Mammary epithelial cell (primary cell): ENCODE measurements at regions not wholly inside any gene's neighbourhood (a gene's known extent, or its start where the extent isn't known, plus 50 kb on each side); places are given as distances from the start of the nearest gene placed in this dataset.

Experiments used
- EZH2 ChIP-seq: IDR thresholded peaks from 2 replicates; pipeline ENCODE4 v1.6.1; 2012; ENCODE audit warnings: low read length, inconsistent platforms, borderline replicate concordance
- TF ChIP-seq, protein P1 (sequence below), 2 donors: IDR thresholded peaks in 1 of 2; conservative IDR thresholded peaks in 1 of 2; 2 replicates each; pipeline ENCODE4 v1.5.1; 2011 to 2012; ENCODE audit warnings: inconsistent platforms in 2 of 2, low read length in 2 of 2, mild to moderate bottlenecking in 2 of 2, control low read depth in 1 of 2, low read depth in 1 of 2; ENCODE audit not compliant: insufficient read depth in 1 of 2; ENCODE audit errors: extremely low read depth in 1 of 2

DNA sequence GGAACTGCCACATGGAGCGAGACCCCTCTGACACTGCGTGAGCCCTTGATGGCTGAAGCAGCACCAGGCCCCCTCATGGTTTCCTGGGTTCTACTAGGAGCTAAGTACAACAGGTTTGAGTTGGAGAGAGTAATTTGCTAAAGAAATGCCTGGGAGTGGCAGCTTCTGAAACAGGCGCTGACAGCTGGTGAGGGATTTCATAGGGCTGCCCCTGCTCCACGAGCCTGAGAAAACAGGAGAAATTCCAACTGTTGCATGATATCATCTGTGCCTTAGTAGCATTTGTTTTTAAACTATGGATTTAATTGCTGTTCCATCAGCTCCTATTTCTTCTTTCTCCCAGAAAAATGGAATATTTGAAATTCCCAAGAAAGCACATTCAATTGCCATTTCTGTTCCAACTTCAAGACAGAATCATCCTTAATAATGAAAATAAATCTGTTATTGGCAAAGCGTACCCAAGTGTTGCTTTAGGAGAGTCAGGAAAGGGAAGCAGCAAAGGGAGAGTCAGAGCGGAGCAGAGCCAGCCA, 78.8 kb upstream of the ANKFN1 start:
- TF ChIP-seq, protein P1, sequence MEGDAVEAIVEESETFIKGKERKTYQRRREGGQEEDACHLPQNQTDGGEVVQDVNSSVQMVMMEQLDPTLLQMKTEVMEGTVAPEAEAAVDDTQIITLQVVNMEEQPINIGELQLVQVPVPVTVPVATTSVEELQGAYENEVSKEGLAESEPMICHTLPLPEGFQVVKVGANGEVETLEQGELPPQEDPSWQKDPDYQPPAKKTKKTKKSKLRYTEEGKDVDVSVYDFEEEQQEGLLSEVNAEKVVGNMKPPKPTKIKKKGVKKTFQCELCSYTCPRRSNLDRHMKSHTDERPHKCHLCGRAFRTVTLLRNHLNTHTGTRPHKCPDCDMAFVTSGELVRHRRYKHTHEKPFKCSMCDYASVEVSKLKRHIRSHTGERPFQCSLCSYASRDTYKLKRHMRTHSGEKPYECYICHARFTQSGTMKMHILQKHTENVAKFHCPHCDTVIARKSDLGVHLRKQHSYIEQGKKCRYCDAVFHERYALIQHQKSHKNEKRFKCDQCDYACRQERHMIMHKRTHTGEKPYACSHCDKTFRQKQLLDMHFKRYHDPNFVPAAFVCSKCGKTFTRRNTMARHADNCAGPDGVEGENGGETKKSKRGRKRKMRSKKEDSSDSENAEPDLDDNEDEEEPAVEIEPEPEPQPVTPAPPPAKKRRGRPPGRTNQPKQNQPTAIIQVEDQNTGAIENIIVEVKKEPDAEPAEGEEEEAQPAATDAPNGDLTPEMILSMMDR (conservative IDR thresholded peaks at IDR 0.05 in 1 of 2, IDR thresholded peaks at IDR 0.05 in 1 of 2; ENCODE audit: extremely low read depth in 1 of 2, insufficient read depth in 1 of 2, low read depth in 1 of 2, low read length in 2 of 2): no peak
- TF ChIP-seq EZH2: no peak
